ENCODE measurements at regions not wholly inside any gene's neighbourhood (a gene's known extent, or its start where the extent isn't known, plus 50 kb on each side); places are given as distances from the start of the nearest gene placed in this dataset.

DNA sequence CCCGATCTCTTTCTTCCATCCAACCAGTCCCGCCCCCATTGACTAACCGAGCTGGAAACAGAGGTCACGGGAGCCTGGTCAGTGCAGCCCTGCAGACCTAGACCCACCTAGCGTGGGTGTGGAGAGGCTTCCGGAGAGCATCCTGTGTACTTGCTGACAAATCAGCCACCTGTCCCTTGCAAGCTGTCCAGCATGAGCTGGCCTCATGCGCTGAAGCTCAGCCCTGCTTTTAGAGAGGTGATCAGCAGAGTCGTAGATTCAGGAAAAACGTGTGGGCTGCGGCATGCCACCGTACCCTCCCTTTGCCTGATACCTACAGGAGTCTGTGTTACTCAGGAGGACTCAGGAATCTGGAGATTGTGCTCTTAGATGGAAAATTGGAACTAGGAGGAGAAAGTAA is 80.3 kb upstream of the UQCRFS1 start:
- TF ChIP-seq, protein P1, sequence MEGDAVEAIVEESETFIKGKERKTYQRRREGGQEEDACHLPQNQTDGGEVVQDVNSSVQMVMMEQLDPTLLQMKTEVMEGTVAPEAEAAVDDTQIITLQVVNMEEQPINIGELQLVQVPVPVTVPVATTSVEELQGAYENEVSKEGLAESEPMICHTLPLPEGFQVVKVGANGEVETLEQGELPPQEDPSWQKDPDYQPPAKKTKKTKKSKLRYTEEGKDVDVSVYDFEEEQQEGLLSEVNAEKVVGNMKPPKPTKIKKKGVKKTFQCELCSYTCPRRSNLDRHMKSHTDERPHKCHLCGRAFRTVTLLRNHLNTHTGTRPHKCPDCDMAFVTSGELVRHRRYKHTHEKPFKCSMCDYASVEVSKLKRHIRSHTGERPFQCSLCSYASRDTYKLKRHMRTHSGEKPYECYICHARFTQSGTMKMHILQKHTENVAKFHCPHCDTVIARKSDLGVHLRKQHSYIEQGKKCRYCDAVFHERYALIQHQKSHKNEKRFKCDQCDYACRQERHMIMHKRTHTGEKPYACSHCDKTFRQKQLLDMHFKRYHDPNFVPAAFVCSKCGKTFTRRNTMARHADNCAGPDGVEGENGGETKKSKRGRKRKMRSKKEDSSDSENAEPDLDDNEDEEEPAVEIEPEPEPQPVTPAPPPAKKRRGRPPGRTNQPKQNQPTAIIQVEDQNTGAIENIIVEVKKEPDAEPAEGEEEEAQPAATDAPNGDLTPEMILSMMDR (IDR thresholded peaks at IDR 0.05; ENCODE audit: extremely low read depth, low read depth, low read length): no peak
- DNase-seq (ENCODE audit: insufficient read length, low spot score, missing footprints): no peak
- H3K4me2 ChIP-seq (ENCODE audit: insufficient read depth, low read length): no peak overlapping the region
- H3K4me3 ChIP-seq (ENCODE audit: insufficient read depth, low read length): no peak overlapping the region
- H2AFZ ChIP-seq (ENCODE audit: low read length): no peak overlapping the region
- no peaks in the 10 kb centered on the region for H3K27me3 ChIP-seq (ENCODE audit: insufficient read depth, low read length)
- H3K79me2 ChIP-seq (ENCODE audit: insufficient read depth, low read length): no peaks in the 10 kb centered on the region
- no peaks in the 10 kb centered on the region for H3K9me3 ChIP-seq (ENCODE audit: low read depth, low read length)
- no peaks in the 10 kb centered on the region for H3K36me3 ChIP-seq (ENCODE audit: insufficient read depth, low read length)
- no peaks in the 10 kb centered on the region for H3K4me1 ChIP-seq (ENCODE audit: insufficient read depth, low read length)
- no peak overlapping the region for H3K27ac ChIP-seq (ENCODE audit: low read depth, low read length)
- H4K20me1 ChIP-seq (ENCODE audit: insufficient read depth, low read length): no peaks in the 10 kb centered on the region

DNA sequence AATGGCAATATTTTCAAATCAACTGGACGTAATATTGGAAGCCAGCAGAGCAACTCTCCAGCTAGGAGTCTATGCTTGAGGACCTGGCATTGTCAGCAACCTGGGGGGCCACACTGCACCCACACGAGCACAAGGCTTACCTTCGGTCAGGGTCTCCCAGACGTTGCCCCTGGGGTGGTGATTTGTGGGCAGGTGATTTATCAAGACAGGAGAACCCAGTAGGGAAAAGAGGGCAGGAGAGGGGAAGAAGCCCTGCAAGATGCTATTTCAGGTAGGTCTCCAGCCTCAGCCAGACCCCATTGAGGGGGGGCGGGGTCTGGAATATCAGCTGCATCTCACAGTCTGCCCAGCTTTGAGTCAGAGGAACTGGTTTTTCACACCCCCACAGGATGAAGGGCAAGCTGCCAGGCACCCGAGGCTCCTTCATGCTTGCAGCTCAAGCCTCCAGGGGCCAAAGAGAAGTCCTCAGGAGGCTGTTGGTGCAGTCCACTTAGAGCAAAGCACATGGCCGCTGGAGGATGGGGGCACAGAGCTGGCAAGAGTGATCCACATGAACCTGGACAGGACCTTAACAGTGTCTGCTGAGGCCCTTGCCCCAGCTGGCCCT is 80.9 kb upstream of the UQCRFS1 start:
- Histone ChIP-seq H3K4me1 (ENCODE audit: insufficient read depth, low read length) (no peaks in the 10 kb centered on the region), H3K4me3 (ENCODE audit: insufficient read depth, low read length) (no peak overlapping the region), H3K27me3 (ENCODE audit: insufficient read depth, low read length) (no peaks in the 10 kb centered on the region), H3K36me3 (ENCODE audit: insufficient read depth, low read length) (no peaks in the 10 kb centered on the region), H2AFZ (ENCODE audit: low read length) (no peak overlapping the region), H3K27ac (ENCODE audit: low read depth, low read length) (no peak overlapping the region), H3K4me2 (ENCODE audit: insufficient read depth, low read length) (no peak overlapping the region), H4K20me1 (ENCODE audit: insufficient read depth, low read length) (no peaks in the 10 kb centered on the region), H3K9me3 (ENCODE audit: low read depth, low read length) (no peaks in the 10 kb centered on the region), H3K79me2 (ENCODE audit: insufficient read depth, low read length) (no peaks in the 10 kb centered on the region)
- TF ChIP-seq, protein P1 (IDR thresholded peaks at IDR 0.05; ENCODE audit: extremely low read depth, low read depth, low read length): no peak
- DNase-seq (ENCODE audit: insufficient read length, low spot score, missing footprints): no peak

DNA sequence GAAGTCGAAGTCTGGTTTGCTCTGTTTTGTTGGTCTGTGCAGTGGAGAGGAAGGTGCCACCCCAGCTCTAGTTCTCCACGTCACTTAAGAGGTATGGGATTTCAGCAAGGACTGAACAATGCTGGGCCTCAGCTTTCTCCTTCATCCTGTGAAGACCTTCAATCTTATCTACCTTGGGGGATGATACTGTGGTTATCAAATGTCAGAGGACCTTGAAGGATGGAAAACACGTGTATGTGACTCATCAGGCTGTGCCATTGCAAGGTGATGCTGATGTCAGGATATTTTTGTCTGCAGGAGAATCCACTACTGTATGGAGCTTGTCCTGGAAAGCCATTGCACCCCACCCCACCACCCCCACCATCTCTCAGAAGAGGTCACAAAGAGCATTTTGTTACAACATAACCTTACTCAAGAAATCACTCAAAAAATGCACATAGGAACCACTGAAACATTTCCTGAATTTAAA is 81.4 kb upstream of the UQCRFS1 start:
- no peak overlapping the region for H3K4me3 ChIP-seq (ENCODE audit: insufficient read depth, low read length)
- H3K79me2 ChIP-seq (ENCODE audit: insufficient read depth, low read length): no peaks in the 10 kb centered on the region
- no peak overlapping the region for H2AFZ ChIP-seq (ENCODE audit: low read length)
- no peak overlapping the region for H3K4me2 ChIP-seq (ENCODE audit: insufficient read depth, low read length)
- no peak overlapping the region for H3K27ac ChIP-seq (ENCODE audit: low read depth, low read length)
- DNase-seq (ENCODE audit: insufficient read length, low spot score, missing footprints): no peak
- H3K36me3 ChIP-seq (ENCODE audit: insufficient read depth, low read length): no peaks in the 10 kb centered on the region
- TF ChIP-seq, protein P1 (IDR thresholded peaks at IDR 0.05; ENCODE audit: extremely low read depth, low read depth, low read length): no peak
- H3K27me3 ChIP-seq (ENCODE audit: insufficient read depth, low read length): no peaks in the 10 kb centered on the region
- no peaks in the 10 kb centered on the region for H3K9me3 ChIP-seq (ENCODE audit: low read depth, low read length)
- no peaks in the 10 kb centered on the region for H3K4me1 ChIP-seq (ENCODE audit: insufficient read depth, low read length)
- no peaks in the 10 kb centered on the region for H4K20me1 ChIP-seq (ENCODE audit: insufficient read depth, low read length)

DNA sequence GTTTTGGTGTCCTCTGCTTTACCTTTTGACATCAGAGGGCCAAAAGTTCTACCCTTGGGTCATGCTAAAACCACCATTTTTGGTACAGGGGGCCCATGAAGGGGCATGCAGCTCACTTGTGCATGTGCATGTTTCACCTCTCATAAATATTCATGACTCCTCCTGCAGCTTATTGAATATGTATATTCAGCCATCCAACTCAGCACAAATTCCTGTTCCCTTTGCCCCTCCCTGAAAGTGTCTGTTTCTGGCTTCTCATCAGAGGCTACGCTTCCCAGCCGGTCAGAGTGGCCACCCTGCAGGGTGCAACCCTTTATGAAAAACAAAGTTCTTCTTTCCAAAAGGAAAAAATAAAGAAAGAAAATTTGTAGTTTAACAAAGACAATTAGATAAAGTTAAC is 82.3 kb upstream of the UQCRFS1 start:
- Histone ChIP-seq H3K4me1 (ENCODE audit: insufficient read depth, low read length) (no peaks in the 10 kb centered on the region), H3K4me3 (ENCODE audit: insufficient read depth, low read length) (no peak overlapping the region), H4K20me1 (ENCODE audit: insufficient read depth, low read length) (no peaks in the 10 kb centered on the region), H3K27ac (ENCODE audit: low read depth, low read length) (no peak overlapping the region), H3K4me2 (ENCODE audit: insufficient read depth, low read length) (no peak overlapping the region), H3K36me3 (ENCODE audit: insufficient read depth, low read length) (no peaks in the 10 kb centered on the region), H3K9me3 (ENCODE audit: low read depth, low read length) (no peaks in the 10 kb centered on the region), H3K27me3 (ENCODE audit: insufficient read depth, low read length) (no peaks in the 10 kb centered on the region), H2AFZ (ENCODE audit: low read length) (no peak overlapping the region), H3K79me2 (ENCODE audit: insufficient read depth, low read length) (no peaks in the 10 kb centered on the region)
- TF ChIP-seq, protein P1 (IDR thresholded peaks at IDR 0.05; ENCODE audit: extremely low read depth, low read depth, low read length): no peak
- no peak for DNase-seq (ENCODE audit: insufficient read length, low spot score, missing footprints)
